ENCODE measurements at regions not wholly inside any gene's neighbourhood (a gene's known extent, or its start where the extent isn't known, plus 50 kb on each side); places are given as distances from the start of the nearest gene placed in this dataset.

DNA sequence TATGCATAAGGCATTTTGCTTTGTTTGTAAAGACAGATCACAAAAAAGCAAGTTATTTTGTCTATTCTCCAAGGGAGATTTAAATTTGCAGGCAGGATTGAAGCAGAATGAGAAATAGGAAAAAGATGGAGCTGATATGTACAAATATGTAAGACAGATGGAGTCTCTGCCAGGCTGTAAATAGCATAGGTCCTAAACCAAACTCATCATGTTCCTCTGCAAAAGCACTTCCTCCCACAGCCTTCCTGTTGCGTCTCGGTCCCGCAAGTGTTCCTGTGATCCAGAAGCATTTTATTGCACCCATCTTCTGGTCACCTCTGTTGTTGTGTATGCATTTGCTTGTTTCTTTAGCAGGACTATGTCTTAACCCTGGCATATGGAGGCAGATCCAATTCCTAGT, 95.7 kb upstream of the CLDN10 start:
- DNase-seq, result no peak

DNA sequence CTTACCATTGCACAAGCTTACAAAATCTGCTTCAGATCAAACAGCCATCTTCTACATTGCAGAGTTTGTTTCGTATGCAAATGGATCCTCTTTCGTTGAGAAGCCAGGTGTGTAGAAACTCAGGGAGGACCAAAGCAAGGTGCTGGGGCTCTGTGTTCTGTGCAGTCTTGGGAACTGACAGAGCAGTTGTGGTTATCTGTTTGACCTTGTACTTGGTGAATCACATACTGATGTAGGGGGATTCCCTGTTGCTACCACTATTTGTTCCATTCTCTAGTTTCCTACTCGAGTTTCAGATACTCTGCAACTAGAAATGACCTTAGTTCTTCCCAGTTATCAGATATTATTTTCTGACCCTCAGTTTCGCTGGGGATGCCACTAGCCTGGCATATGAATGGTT, 95.2 kb upstream of the CLDN10 start:
- DNase-seq, result no peak

DNA sequence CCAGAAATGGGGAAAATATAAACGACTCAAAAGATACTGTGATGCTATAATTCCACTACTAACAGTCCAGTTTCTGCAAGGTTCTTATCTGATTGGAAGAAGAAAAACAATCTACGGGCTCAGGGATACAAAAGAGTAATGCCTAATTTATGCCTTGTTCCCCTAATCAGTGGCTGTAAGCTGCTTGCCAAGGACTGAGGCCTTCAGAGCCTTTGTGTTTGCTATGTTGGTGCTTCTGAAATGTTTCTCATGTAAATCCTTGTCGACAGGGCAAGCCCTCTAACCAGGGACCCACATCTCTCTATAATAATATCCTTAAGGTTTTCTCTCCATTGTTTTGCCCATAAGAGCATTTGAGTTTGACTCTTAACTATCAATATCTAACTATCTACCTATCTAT, 89.7 kb upstream of the CLDN10 start:
- DNase-seq, result no peak

GRCh38 chr13:95463531-95463930, 89.0 kb upstream of the CLDN10 start:
- peak; percentile 40 for DNase-seq

GRCh38 chr13:95470574-95471366, 81.8 kb upstream of the CLDN10 start:
- no peak for DNase-seq

DNA sequence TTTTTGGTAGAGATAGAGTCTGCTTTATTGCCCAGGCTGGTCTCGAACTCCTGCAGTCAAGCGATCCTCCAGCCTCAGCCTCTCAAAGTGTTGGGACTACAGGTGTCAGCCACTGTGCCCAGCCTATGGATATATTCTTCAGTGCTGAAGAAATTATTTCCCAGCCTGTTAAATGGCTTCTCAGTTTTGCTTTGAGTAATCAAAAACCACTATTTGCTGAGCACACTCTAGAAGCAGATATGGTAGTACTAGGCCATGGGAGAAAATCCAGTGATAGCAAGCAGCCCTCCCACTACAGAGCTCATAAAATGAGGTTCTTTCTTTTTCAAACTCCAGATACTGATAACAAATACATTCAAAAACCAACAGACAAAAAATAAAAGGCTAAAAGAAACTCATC, 80.6 kb upstream of the CLDN10 start:
- DNase-seq, result no peak

GRCh38 chr13:95474992-95475391, 77.5 kb upstream of the CLDN10 start:
- no peak for DNase-seq

DNA sequence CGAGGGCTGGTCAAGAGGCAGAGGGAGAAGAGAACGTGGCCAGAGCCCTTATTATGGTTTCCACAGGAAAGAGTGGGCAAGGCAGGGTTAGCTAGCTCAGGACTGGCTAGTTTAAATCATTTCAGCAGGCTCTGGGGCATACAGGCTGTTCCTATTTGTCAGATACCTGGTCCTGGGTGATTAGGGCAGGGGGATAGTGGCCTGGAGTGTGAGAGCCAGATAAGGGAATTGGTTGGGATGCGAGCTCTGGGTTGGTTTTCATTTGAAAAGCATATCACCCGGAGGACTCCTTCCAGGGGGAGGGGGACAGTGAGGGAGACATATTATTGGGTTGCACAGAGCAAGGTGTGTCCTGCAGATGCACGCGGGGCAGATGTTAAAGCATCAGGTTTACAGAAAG, 75.3 kb upstream of the CLDN10 start:
- DNase-seq, result no peak

DNA sequence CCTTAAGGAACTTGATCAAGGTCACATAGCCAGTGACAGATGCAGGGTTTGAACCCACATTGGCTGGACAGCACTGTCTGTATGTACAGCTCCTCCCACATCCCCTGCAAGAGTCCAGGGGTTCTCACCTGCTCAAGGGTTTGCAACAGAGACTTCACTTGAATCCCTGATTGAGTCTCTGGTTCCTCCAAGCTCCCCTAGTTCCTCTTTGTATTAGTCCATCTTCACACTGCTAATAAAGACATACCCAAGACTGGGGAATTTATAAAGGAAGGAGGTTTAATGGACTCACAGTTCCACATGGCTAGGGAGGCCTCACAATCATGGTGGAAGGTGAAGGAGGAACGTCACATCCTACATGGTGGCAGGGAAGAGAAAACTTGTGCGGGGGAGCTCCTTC, 72.8 kb upstream of the CLDN10 start:
- DNase-seq, result no peak

DNA sequence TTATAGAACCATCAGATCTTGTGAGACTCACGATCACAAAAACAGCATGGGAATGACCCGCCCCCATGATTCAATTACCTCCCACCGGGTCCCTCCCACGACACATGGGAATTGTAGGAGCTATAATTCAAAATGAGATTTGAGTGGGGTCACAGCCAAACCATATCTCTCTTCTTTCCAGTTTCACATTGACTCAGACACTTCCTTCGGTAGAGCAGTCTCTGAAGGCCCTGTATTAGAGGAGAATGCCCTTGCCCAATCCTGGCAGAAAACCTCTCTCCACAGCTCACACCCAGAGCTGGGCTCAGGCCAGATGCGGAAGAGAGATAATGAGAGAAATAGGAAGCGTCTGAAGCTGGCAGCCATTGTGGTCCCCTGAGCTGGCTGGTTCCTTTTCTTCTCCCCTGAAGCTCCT, 72.4 kb upstream of the CLDN10 start:
- no peak for DNase-seq

- no peak for DNase-seq
Measured at GRCh38 chr13:95480791-95481780, 71.4 kb upstream of the CLDN10 start.

DNA sequence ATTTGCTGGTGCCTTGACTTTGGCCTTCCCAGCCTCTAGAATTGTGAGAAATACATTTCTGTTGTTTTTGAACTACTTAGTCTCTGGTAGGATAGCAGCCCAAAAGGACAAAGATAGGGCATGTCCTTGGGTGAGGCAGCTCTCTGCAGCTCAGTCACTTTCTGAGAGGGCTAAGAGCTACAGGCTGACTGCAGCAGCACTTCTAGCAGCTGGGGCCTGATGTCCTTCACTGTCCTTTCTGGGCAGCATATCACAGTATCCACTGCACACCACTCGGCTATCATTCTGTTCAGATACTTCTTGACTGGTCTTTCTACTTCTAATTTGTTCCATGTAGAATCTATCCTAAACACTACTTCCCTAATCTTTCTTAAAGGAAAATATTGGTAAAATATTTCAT, 68.5 kb upstream of the CLDN10 start:
- no peak for DNase-seq

DNA sequence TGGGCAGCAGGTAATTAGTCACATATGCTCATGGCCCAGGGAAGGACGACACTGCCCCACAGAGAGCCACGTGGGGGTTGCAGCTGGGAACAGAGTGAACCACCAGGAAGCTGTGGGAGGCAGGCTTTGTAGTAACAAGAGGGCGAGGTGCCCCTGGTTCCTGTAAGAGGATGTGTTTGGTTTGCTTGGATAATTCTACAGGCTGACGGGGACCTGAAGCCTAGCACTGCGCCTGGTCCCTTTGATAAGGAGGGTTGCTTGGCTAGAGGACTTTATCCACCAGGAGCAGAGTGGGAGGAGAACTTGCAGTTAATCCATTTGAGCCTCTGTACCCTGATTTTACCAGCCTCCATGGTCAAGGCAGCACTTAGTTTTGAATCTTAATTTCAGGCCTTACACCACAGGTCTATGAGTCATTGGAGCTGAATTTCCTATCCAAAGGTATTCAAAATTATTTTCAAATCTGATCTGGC, 67.4 kb upstream of the CLDN10 start:
- DNase-seq, result no peak

- no peak for DNase-seq
Measured at GRCh38 chr13:95485518-95486144, 66.9 kb upstream of the CLDN10 start.

- DNase-seq, result no peak
Measured at GRCh38 chr13:95492044-95492801, 60.3 kb upstream of the CLDN10 start.

DNA sequence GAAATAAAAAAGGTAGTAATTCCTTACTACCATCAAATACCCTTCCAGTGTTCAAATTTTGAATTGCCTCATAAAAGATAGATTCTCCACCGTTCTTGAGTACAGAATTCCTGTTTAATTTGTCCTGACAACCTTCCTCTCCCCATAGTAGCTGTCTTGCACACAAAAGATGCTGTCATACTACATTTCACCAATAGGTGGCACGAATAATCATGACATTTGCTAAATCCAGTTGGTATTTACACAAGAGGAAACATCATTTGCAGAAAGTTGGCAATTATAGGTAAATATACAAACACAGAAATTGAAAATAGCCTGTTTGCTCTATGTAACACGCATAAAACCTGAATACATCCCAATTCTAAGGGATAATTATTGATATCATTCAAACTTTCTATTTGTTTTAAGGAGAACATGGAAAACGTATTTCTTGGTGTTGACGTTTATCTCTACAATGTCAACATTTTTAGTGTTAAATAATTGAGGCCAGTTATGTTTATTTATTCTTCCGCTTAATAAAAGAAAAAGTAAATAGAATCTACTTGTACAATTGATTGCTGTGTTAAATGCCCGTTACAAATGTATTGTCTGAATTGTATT, 58.3 kb upstream of the CLDN10 start:
- DNase-seq, result peak; percentile 60

DNA sequence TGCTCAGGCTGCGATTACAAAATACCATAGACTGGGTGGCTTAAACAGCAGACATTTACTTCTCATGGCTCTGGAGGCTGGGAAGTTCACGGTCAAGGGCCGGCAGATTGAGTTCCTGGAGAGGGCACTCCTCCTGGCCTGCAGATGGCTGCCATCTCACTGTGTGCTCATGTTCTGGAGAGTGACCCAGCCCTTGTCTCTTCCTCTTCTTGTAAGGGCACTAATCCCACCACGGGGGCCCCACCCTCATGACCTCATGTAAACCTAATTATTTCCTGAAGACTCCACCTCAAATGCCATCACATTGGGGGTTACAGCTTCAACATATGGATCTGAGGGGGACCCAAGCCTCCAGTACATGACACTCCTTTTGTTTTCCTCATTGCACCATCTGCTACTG, 56.0 kb upstream of the CLDN10 start:
- DNase-seq, result no peak

DNA sequence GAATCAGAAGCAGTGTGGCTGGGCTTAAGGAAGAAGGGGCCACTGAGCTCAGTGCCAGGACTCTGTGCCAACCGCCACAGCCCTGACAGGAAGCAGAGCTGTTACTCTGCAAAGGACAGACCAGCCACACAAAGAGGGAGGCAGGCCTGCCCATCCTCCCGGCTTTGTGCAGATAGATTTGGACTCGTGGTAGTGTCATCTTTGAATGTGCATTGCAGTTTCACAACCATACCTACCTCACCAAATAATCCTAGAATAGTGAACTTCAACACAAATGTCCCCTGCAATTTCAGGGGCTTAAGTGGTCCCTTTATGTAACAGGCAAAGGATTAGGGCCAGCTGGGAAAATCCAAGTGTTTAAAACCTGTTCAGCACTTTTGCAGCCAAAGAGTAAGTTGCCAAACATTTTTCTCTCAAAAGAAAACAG, 55.1 kb upstream of the CLDN10 start:
- no peak for DNase-seq

- DNase-seq, result no peak
Measured at GRCh38 chr13:95498886-95499285, 53.6 kb upstream of the CLDN10 start.

- no peak for DNase-seq
Measured at GRCh38 chr13:95499811-95500712, 52.5 kb upstream of the CLDN10 start.

- DNase-seq, result no peak
Measured at GRCh38 chr13:95502216-95502615, 50.3 kb upstream of the CLDN10 start.
